ENCODE measurements at regions not wholly inside any gene's neighbourhood (a gene's known extent, or its start where the extent isn't known, plus 50 kb on each side); places are given as distances from the start of the nearest gene placed in this dataset.

DNA sequence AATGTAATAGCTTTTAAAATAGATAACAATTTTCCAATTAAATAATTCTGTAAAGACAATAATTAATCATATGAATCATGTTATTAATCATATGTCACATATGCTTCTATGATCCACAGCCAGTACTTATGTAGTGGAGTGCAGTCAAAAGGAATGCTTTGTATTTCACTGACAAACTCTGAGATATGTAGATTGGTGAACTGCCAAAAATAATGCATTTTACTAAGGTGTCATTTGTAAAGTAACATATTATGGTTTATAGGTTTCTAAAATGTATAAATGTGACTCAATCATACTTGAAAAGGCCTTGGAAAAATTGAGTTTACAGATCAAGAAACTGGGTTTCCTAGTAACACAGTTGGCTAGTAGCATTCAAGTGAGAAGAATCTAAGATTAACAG lies 93.8 kb upstream of the KCNH7 start:
- no peak for DNase-seq

- DNase-seq: no peak
These were observed 91.0 kb upstream of the KCNH7 start for GRCh38 chr2:162929571-162929970.

- no peak for DNase-seq
These were observed 89.8 kb upstream of the KCNH7 start for GRCh38 chr2:162928356-162928755.

- no peak for DNase-seq
These were observed 88.3 kb upstream of the KCNH7 start for GRCh38 chr2:162926907-162927306.

DNA sequence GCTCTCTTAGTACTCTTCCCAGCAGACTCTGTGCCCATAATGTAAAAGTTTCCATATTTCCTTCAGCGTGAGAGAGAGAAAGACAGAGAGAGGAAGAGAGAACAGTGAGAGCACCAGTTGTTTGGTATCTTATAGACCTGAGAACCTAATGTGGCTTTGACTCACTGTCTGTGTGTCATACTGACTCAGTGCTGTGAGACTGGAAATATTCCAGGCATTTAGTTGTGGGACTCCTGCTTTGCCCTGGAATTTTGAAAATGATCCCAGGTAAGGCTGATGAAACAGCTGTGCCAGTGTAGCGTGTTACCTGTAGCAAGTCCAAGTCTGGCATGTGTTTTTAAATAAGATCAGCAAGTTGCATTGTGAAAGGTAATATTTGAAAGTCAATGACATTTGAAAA lies 87.9 kb upstream of the KCNH7 start:
- DNase-seq: no peak

DNA sequence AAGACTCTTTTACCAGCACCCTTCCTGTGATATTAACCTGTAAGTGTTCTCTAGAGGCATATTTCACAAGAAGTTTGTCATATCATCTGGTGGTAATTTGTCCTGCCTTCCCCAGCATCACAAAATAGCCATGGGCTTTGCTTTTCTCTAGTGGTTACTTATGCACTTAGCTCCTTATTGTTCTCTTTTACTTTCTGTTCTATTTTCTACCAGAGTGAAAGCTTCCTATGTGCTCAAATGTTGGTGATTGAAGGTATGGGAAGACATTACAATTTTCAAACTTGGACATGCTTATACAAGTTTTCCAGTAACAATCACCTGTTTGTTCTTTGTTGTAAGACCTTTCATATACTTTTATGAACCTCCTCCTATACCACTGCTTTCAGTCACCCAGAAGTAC lies 87.0 kb upstream of the KCNH7 start:
- no peak for DNase-seq

- no peak for DNase-seq
These were observed 80.5 kb upstream of the KCNH7 start for GRCh38 chr2:162919111-162919510.

- DNase-seq: no peak
These were observed 79.1 kb upstream of the KCNH7 start for GRCh38 chr2:162917626-162918025.

GRCh38 chr2:162916286-162916801 lies 77.8 kb upstream of the KCNH7 start:
- no peak for DNase-seq

- no peak for DNase-seq
These were observed 77.3 kb upstream of the KCNH7 start for GRCh38 chr2:162915858-162916257.

- DNase-seq: no peak
These were observed 75.6 kb upstream of the KCNH7 start for GRCh38 chr2:162914161-162914560.

DNA sequence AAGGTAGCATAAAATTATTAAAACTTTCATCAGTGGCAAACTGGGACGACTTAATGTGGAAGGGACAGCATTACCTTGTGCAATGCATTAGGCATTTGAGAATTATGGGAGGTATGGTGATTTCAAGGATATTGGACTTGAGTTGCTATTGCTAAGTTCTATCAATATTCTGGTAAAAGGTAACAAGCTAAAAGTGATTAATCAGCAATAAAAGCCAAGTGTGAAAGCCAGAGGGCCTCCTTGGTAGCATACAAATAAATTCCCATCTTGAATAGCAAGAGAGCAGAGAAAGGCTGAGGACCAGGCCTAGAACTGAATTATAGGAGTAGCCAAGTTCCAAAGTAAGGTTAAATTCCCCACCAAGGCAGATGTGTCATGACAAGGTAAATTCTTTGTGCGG lies 74.2 kb upstream of the KCNH7 start:
- DNase-seq: no peak

- DNase-seq: no peak
These were observed 70.0 kb upstream of the KCNH7 start for GRCh38 chr2:162908567-162908966.

GRCh38 chr2:162890690-162891311 lies 52.2 kb upstream of the KCNH7 start:
- DNase-seq: no peak

DNA sequence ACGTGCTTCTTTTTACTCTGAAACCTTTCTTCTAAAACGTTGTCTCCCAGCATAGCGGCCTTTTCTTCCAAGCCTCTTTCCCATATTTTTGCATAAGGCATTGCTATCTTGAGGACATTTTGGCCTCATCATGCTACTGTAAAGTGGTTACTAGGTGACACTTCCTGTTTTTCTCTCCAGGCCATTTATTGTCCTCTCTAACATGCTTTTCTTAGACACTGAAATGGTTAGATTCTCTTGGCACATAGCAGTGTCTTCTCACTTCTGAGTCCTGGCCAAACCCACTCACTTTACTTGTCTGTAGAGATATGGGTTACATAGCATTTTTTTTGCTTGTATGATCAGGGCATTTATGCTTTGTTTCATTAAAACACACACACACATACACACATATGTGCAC lies 50.1 kb upstream of the KCNH7 start:
- no peak for DNase-seq

Measured in activated gamma-delta T cell (primary cell).